ENCODE measurements at regions not wholly inside any gene's neighbourhood (a gene's known extent, or its start where the extent isn't known, plus 50 kb on each side); places are given as distances from the start of the nearest gene placed in this dataset.

DNA sequence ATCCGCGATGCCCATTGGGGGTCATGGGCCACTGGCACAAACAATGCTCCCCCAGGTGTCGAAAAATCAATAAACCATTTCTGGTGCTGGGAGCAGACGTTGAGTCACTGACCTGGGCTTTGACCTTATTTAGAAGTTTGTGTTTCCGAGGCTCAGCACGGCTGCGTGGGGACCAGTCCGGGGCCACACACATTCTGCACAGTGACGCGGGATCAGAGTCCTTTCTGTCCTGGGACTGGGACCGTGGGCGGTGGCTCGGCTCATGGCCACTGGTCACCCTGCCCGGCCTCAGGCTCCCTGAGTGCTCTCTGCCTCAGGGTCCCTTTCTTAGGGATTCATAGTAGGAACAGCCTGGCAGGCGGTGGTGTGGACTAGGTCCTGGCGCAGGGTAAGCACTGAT, 1266.0 kb downstream of the BRD1 start:
- TF ChIP-seq, protein P1, sequence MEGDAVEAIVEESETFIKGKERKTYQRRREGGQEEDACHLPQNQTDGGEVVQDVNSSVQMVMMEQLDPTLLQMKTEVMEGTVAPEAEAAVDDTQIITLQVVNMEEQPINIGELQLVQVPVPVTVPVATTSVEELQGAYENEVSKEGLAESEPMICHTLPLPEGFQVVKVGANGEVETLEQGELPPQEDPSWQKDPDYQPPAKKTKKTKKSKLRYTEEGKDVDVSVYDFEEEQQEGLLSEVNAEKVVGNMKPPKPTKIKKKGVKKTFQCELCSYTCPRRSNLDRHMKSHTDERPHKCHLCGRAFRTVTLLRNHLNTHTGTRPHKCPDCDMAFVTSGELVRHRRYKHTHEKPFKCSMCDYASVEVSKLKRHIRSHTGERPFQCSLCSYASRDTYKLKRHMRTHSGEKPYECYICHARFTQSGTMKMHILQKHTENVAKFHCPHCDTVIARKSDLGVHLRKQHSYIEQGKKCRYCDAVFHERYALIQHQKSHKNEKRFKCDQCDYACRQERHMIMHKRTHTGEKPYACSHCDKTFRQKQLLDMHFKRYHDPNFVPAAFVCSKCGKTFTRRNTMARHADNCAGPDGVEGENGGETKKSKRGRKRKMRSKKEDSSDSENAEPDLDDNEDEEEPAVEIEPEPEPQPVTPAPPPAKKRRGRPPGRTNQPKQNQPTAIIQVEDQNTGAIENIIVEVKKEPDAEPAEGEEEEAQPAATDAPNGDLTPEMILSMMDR (IDR thresholded peaks at IDR 0.05), result no peak
- no peak for TF ChIP-seq EZH2 (IDR thresholded peaks at IDR 0.05; ENCODE audit: borderline replicate concordance, insufficient read depth, low read depth, low read length, poor library complexity, severe bottlenecking)
